SK-N-SH (cell line): ENCODE measurements at regions not wholly inside any gene's neighbourhood (a gene's known extent, or its start where the extent isn't known, plus 50 kb on each side); places are given as distances from the start of the nearest gene placed in this dataset.
A peak's percentile ranks its signal among the peaks of the same experiment; 100 is the strongest.

Experiments used
- CTCF ChIA-PET: fragments of 300-600, 350-600 bp; formaldehyde crosslinking; extraction: SDS; loops from one replicate; lab custom pipeline; 2021; lab: Yijun Ruan, JAX
- POLR2A ChIA-PET: fragments of 350-600 bp; sonication (Branson Sonifier 250); formaldehyde crosslinking; extraction: SDS; loops from one replicate; lab custom pipeline; 2020; ENCODE audit warnings: antibody characterized with exemption, inconsistent platforms; lab: Yijun Ruan, JAX
- DNase-seq: peaks from one replicate; pipeline ENCODE4 v3.0.0; 2012
- H2AFZ ChIP-seq: fragments of 200-600 bp; sonication (generic); 2 replicates; pipeline ENCODE4 v1.8.1; 2016; ENCODE audit warnings: antibody characterized with exemption, mild to moderate bottlenecking, low read depth
- H3F3A ChIP-seq: fragments of 200-600 bp; sonication (generic); replicated peaks from 2 replicates; pipeline ENCODE3; 2016; ENCODE audit warnings: antibody characterized with exemption, mild to moderate bottlenecking; ENCODE audit not compliant: insufficient read depth
- H3K27ac ChIP-seq, 2 experiments: fragments of 200-500 bp in 1 of 2; fragments of 200-600 bp in 1 of 2; sonication (Bioruptor generic) in 1 of 2; sonication (generic), shearing (Covaris generic) in 1 of 2; 2 replicates each; pipeline versions ENCODE4 v1.5.1 to v1.6.1; 2014 to 2016; ENCODE audit warnings: low read depth in 2 of 2, inconsistent platforms in 1 of 2, low read length in 1 of 2, mild to moderate bottlenecking in 1 of 2, mixed read lengths in 1 of 2
- H3K27me3 ChIP-seq: fragments of 200-600 bp; sonication (generic), shearing (Covaris generic); 2 replicates; pipeline ENCODE4 v1.6.1; 2016; ENCODE audit warnings: mixed run types; ENCODE audit not compliant: insufficient read depth
- H3K36me3 ChIP-seq, 2 experiments: fragments of 200-500 bp in 1 of 2; fragments of 200-600 bp in 1 of 2; sonication (Bioruptor generic) in 1 of 2; sonication (generic) in 1 of 2; replicated peaks in 1 of 2; 2 replicates each; pipeline versions ENCODE3 to v1.5.1; 2014 to 2016; ENCODE audit warnings: low read length in 1 of 2, mild to moderate bottlenecking in 1 of 2; ENCODE audit not compliant: insufficient read depth in 2 of 2, control insufficient read depth in 1 of 2
- H3K4me1 ChIP-seq, 2 experiments: fragments of 200-500 bp in 1 of 2; fragments of 200-600 bp in 1 of 2; sonication (Bioruptor generic) in 1 of 2; sonication (generic), shearing (Covaris generic) in 1 of 2; 2 replicates each; pipeline versions ENCODE4 v1.5.1 to v1.6.1; 2014 to 2016; ENCODE audit warnings: low read depth in 1 of 2, low read length in 1 of 2, mixed run types in 1 of 2; ENCODE audit not compliant: insufficient read depth in 2 of 2, control insufficient read depth in 1 of 2
- H3K4me2 ChIP-seq: fragments of 200-600 bp; sonication (generic), shearing (Covaris generic); 2 replicates; pipeline ENCODE4 v1.6.1; 2017; ENCODE audit warnings: mixed run types
- H3K4me3 ChIP-seq, 2 experiments: fragments of 200-500 bp in 1 of 2; fragments of 200-600 bp in 1 of 2; sonication (Bioruptor generic) in 1 of 2; sonication (generic), shearing (Covaris generic) in 1 of 2; 2 replicates each; pipeline versions ENCODE4 v1.5.1 to v1.8.1; 2014 to 2016; ENCODE audit warnings: low read depth in 2 of 2, inconsistent platforms in 1 of 2, low read length in 1 of 2, mild to moderate bottlenecking in 1 of 2, mixed read lengths in 1 of 2, moderate library complexity in 1 of 2
- H3K79me2 ChIP-seq: fragments of 200-600 bp; sonication (generic); 2 replicates; pipeline ENCODE4 v1.8.1; 2017; ENCODE audit warnings: mild to moderate bottlenecking; ENCODE audit not compliant: insufficient read depth
- H3K9ac ChIP-seq: fragments of 200-600 bp; sonication (generic); 2 replicates; pipeline ENCODE4 v1.6.1; 2017; ENCODE audit warnings: mixed run types
- H3K9me2 ChIP-seq: fragments of 200-600 bp; sonication (generic); 2 replicates; pipeline ENCODE4 v1.6.1; 2017; ENCODE audit warnings: mixed run types
- H3K9me3 ChIP-seq: fragments of 200-600 bp; sonication (generic); 2 replicates; pipeline ENCODE4 v1.6.1; 2017; ENCODE audit warnings: mixed run types, mild to moderate bottlenecking, moderate library complexity
- H4K20me1 ChIP-seq: fragments of 200-600 bp; sonication (generic); 2 replicates; pipeline ENCODE4 v1.6.1; 2017; ENCODE audit warnings: mild to moderate bottlenecking, mixed run types; ENCODE audit not compliant: insufficient read depth
- CHD2 ChIP-seq: fragments of 150-350 bp; IDR thresholded peaks from 2 replicates; pipeline ENCODE4 v1.6.1; 2018; ENCODE audit warnings: low read length; ENCODE audit not compliant: partially characterized antibody
- EP300 ChIP-seq, 2 experiments: IDR thresholded peaks; 2 replicates each; pipeline versions ENCODE4 v1.4.0 to v1.6.1; 2012; ENCODE audit warnings: borderline replicate concordance in 1 of 2, low read depth in 1 of 2, low read length in 1 of 2
- FOSL2 ChIP-seq: IDR thresholded peaks from 2 replicates; pipeline ENCODE4 v1.4.0; 2012; ENCODE audit warnings: low read depth, mild to moderate bottlenecking, moderate library complexity, borderline replicate concordance
- FOXJ3 ChIP-seq: sonication (generic); formaldehyde crosslinking; IDR thresholded peaks from 2 replicates; pipeline ENCODE4 v1.5.1; 2020; ENCODE audit warnings: mild to moderate bottlenecking, missing genetic modification reagents
- FOXM1 ChIP-seq: IDR thresholded peaks from 2 replicates; pipeline ENCODE4 v1.4.0; 2012; ENCODE audit warnings: low read depth, mild to moderate bottlenecking
- GATA2 ChIP-seq: sonication (generic); formaldehyde crosslinking; IDR thresholded peaks from 2 replicates; pipeline ENCODE4 v1.5.0; 2020; ENCODE audit warnings: mild to moderate bottlenecking, missing genetic modification reagents
- MXI1 ChIP-seq: IDR thresholded peaks from 2 replicates; pipeline ENCODE4 v1.6.1; 2012; ENCODE audit warnings: mild to moderate bottlenecking, low read depth, low read length, improper control_type of control experiment
- NFIC ChIP-seq: IDR thresholded peaks from 2 replicates; pipeline ENCODE4 v1.4.0; 2012; ENCODE audit warnings: borderline replicate concordance
- POLR2AphosphoS5 ChIP-seq: IDR thresholded peaks from 2 replicates; pipeline ENCODE4 v1.6.1; 2012; ENCODE audit warnings: low read depth, low read length
- RXRA ChIP-seq: IDR thresholded peaks from 2 replicates; pipeline ENCODE4 v1.4.0; 2012; ENCODE audit warnings: low read depth, mild to moderate bottlenecking, borderline replicate concordance
- SIN3A ChIP-seq: IDR thresholded peaks from 2 replicates; pipeline ENCODE4 v1.6.1; 2012; ENCODE audit warnings: low read depth, mild to moderate bottlenecking, low read length, moderate library complexity, borderline replicate concordance
- TAF1 ChIP-seq: IDR thresholded peaks from 2 replicates; pipeline ENCODE4 v1.6.1; 2012; ENCODE audit warnings: low read depth, mild to moderate bottlenecking, low read length, moderate library complexity, borderline replicate concordance
- TCF12 ChIP-seq: IDR thresholded peaks from 2 replicates; pipeline ENCODE4 v1.4.0; 2012
- WGBS: methylation state at CpG from one replicate; pipeline ENCODE4 v1.1.6; 2017; ENCODE audit warnings: low lambda C conversion rate; 5-methylcytosine and 5-hydroxymethylcytosine counted together
- TF ChIP-seq, protein P1 (sequence below): IDR thresholded peaks from 2 replicates; pipeline ENCODE4 v1.4.0; 2012; ENCODE audit warnings: low read depth
- TF ChIP-seq, protein P2 (sequence below): fragments of 200-600 bp; sonication (generic); IDR thresholded peaks from 2 replicates; pipeline ENCODE4 v1.6.1; 2017; ENCODE audit warnings: antibody characterized with exemption, mild to moderate bottlenecking, moderate library complexity
- TF ChIP-seq, protein P3 (sequence below): IDR thresholded peaks from 2 replicates; pipeline ENCODE4; 2012
- TF ChIP-seq, protein P4 (sequence below): IDR thresholded peaks from 2 replicates; pipeline ENCODE4 v1.6.1; 2012; ENCODE audit warnings: mild to moderate bottlenecking, low read depth, low read length, moderate library complexity

DNA sequence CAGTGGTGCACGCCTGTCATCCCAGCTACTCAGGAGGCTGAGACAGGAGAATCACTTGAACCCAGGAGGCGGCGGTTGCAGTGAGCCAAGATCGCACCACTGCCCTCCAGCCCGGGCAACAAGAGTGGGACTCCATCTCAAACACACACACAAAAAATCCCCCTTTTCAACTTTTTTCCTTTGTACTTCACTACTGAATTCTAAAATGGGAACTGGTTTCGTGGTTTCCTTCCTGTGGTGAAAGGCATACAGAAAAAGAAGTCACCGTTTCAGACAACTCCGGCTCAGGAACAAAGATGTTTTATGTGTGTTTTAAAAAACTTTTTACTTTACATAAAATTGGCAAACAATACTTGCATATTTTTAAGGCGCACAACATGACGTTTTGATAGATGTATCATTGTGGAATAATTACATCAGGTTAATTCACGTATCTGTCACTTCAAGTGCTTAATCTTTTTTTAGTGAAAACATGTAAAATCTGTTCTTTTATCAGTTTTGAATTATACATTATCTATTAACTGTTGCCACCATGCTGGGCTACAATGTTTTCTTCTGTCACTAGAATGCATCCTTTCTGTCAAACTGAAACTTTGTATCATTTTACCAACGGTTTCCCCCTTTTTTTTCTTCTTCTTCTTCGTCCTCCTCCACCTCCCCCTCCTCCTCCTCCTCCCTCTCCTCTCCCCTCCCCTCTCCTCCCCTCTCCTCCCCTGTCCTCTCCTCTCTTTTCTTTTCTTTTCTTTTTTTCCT is 186.0 kb downstream of the CRLF2 start:
- ChIA-PET POLR2A (no interaction called here), CTCF (no interaction called here)
- Histone ChIP-seq H3K9ac (no peak overlapping the region), H3K36me3 (no peaks in the 10 kb centered on the region), H3K4me1 (no peaks in the 10 kb centered on the region), H3K9me3 (no peaks in the 10 kb centered on the region), H3K4me2 (no peak overlapping the region), H2AFZ (0 out of 2 replicates have a peak overlapping the region, but pooled peaks have one; percentile 13), H3K9me2 (no peaks in the 10 kb centered on the region), H3F3A (no peaks in the 10 kb centered on the region), H4K20me1 (no peaks in the 10 kb centered on the region), H3K79me2 (no peaks in the 10 kb centered on the region), H3K4me3 (no peak overlapping the region), H3K27ac (no peak overlapping the region), H3K27me3 (peaks cover 13% of the 10 kb centered on the region; the same call in 1 of the 2 replicates)
- 27% methylated on average over 13 of the region's 13 CpGs for WGBS
- TF ChIP-seq, protein P1, sequence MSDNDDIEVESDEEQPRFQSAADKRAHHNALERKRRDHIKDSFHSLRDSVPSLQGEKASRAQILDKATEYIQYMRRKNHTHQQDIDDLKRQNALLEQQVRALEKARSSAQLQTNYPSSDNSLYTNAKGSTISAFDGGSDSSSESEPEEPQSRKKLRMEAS = no peak
- TF ChIP-seq POLR2AphosphoS5 = no peak
- TF ChIP-seq FOXJ3 (CRISPR knock-in tag) = no peak
- no peak for DNase-seq

DNA sequence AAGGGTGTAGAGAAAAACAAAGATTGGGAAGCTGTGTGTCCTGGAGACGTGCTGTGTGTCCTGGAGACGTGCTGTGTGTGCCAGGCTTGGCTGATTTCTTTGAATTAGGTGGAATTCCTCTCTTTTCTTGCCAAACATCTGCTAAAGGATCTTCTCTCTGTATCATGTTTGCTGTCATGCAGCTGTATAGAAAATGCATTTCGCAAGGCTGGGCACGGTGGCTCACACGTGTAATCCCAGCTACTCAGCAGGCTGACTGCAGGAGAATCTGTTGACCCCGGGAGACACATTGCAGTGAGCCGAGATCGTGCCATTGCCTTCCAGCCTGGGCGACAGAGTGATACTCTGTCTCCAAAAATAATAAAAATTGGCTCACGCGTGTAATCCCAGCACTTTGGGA is 187.0 kb downstream of the CRLF2 start:
- POLR2A ChIA-PET = no interaction called here

More for the DNA sequence above, 187.0 kb downstream of the CRLF2 start:
- Histone ChIP-seq H3K4me3 (no peak overlapping the region), H3K9me2 (no peaks in the 10 kb centered on the region), H3K9me3 (no peaks in the 10 kb centered on the region), H2AFZ (no peak overlapping the region), H3K36me3 (no peaks in the 10 kb centered on the region), H3K27me3 (peaks cover 12% of the 10 kb centered on the region; the same call in 1 of the 2 replicates), H3K79me2 (no peaks in the 10 kb centered on the region), H3K27ac (no peak overlapping the region), H3F3A (no peaks in the 10 kb centered on the region), H4K20me1 (no peaks in the 10 kb centered on the region), H3K9ac (no peak overlapping the region), H3K4me1 (no peaks in the 10 kb centered on the region), H3K4me2 (no peak overlapping the region)
- WGBS = 25% methylated on average over 11 of the region's 11 CpGs
- no peak for DNase-seq
- TF ChIP-seq NFIC (no peak), TCF12 (no peak), GATA2 (CRISPR knock-in tag) (no peak), TAF1 (no peak), CHD2 (no peak), FOXM1 (no peak), RXRA (no peak), EP300 (IDR thresholded peaks at IDR 0.05; ENCODE audit: borderline replicate concordance in 1 of 2, low read depth in 1 of 2, low read length in 1 of 2) (no peak), SIN3A (no peak), MXI1 (no peak), FOSL2 (no peak)
- TF ChIP-seq, protein P2, sequence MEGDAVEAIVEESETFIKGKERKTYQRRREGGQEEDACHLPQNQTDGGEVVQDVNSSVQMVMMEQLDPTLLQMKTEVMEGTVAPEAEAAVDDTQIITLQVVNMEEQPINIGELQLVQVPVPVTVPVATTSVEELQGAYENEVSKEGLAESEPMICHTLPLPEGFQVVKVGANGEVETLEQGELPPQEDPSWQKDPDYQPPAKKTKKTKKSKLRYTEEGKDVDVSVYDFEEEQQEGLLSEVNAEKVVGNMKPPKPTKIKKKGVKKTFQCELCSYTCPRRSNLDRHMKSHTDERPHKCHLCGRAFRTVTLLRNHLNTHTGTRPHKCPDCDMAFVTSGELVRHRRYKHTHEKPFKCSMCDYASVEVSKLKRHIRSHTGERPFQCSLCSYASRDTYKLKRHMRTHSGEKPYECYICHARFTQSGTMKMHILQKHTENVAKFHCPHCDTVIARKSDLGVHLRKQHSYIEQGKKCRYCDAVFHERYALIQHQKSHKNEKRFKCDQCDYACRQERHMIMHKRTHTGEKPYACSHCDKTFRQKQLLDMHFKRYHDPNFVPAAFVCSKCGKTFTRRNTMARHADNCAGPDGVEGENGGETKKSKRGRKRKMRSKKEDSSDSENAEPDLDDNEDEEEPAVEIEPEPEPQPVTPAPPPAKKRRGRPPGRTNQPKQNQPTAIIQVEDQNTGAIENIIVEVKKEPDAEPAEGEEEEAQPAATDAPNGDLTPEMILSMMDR = no peak
- TF ChIP-seq, protein P3, sequence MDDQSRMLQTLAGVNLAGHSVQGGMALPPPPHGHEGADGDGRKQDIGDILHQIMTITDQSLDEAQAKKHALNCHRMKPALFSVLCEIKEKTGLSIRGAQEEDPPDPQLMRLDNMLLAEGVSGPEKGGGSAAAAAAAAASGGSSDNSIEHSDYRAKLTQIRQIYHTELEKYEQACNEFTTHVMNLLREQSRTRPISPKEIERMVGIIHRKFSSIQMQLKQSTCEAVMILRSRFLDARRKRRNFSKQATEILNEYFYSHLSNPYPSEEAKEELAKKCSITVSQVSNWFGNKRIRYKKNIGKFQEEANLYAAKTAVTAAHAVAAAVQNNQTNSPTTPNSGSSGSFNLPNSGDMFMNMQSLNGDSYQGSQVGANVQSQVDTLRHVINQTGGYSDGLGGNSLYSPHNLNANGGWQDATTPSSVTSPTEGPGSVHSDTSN = no peak
- TF ChIP-seq, protein P4, sequence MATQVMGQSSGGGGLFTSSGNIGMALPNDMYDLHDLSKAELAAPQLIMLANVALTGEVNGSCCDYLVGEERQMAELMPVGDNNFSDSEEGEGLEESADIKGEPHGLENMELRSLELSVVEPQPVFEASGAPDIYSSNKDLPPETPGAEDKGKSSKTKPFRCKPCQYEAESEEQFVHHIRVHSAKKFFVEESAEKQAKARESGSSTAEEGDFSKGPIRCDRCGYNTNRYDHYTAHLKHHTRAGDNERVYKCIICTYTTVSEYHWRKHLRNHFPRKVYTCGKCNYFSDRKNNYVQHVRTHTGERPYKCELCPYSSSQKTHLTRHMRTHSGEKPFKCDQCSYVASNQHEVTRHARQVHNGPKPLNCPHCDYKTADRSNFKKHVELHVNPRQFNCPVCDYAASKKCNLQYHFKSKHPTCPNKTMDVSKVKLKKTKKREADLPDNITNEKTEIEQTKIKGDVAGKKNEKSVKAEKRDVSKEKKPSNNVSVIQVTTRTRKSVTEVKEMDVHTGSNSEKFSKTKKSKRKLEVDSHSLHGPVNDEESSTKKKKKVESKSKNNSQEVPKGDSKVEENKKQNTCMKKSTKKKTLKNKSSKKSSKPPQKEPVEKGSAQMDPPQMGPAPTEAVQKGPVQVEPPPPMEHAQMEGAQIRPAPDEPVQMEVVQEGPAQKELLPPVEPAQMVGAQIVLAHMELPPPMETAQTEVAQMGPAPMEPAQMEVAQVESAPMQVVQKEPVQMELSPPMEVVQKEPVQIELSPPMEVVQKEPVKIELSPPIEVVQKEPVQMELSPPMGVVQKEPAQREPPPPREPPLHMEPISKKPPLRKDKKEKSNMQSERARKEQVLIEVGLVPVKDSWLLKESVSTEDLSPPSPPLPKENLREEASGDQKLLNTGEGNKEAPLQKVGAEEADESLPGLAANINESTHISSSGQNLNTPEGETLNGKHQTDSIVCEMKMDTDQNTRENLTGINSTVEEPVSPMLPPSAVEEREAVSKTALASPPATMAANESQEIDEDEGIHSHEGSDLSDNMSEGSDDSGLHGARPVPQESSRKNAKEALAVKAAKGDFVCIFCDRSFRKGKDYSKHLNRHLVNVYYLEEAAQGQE = no peak
- TF ChIP-seq, protein P1 = no peak
- CTCF ChIA-PET = no interaction called here
